SH-SY5Y (cell line): ENCODE measurements at regions not wholly inside any gene's neighbourhood (a gene's known extent, or its start where the extent isn't known, plus 50 kb on each side); places are given as distances from the start of the nearest gene placed in this dataset.

Source experiments
- GATA2 ChIP-seq: IDR thresholded peaks from 2 replicates; pipeline ENCODE4 v1.6.1; 2011; ENCODE audit warnings: mild to moderate bottlenecking, low read depth, low read length
- GATA3 ChIP-seq: IDR thresholded peaks from 2 replicates; pipeline ENCODE4 v1.6.1; 2011; ENCODE audit warnings: low read depth, mild to moderate bottlenecking, low read length, moderate library complexity

DNA sequence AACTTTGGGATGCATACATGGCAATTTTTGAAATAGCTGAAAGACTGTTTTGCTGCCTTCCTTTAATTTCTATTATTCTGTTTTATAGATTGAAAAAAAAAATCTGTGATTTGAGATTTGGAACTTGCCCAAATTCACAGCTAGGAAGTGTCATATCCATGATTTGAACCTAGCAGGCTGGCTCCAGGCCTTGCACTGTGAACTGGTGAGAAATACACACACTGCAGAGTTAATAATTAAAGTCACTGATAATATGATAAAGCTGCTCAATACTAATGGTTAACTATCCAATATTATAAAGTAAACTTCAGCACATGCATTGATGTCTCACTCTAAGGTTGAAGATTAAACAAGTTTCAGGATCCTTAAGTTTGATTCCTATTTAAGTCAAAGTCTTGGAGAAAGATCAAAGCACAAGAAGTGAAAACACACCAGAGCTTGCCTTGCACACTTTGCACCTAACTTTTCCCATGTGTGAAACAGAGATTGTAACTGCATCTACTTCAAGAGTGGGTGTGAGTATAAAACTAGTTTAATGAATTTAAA, 150.6 kb upstream of the CCDC179 start:
- TF ChIP-seq GATA2: no peak
- TF ChIP-seq GATA3: no peak
